GM19023 (cell line): ENCODE measurements at regions not wholly inside any gene's neighbourhood (a gene's known extent, or its start where the extent isn't known, plus 50 kb on each side); places are given as distances from the start of the nearest gene placed in this dataset.

Experiments
- ATAC-seq: cut with Tn5 transposase; IDR thresholded peaks from one replicate; pipeline ENCODE4 v1.9.1; 2021; ENCODE audit warnings: mild to moderate bottlenecking, moderate library complexity; ENCODE audit not compliant: unreplicated experiment

DNA sequence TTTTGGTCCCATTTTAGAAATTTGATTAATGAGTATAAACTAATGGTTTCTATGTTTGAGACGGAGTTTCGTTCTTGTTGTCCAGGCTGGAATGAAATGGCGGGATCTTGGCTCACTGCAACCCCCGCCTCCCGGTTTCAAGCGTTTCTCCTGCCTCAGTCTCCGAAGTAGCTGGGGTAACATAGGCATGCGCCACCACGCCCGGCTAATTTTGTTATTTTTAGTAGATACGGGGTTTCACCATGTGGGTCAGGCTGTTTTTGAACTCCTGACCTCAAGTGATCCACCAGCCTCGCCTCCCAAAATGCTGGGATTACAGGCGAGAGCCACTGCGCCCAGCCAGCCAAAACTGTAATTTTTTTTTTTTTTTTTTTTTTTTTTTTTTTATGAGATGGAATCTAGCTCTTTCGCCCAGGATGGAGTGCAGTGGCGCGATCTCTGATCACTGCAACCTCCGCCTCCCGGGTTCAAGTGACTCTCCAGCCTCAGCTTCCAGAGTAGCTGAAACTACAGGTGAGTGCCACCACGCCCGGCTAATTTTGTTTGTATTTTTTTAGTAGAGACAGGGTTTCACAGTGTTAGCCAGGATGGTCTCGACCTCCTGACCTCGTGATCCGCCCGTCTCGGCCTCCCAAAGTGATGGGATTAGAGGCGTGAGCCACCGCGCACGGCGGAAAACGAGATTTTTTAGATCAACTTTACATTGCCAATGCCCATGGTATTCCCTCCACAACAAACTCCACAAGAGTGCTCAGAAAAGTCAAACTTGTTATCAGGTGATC is 127.8 kb downstream of the HFE start:
- ATAC-seq = no peak

DNA sequence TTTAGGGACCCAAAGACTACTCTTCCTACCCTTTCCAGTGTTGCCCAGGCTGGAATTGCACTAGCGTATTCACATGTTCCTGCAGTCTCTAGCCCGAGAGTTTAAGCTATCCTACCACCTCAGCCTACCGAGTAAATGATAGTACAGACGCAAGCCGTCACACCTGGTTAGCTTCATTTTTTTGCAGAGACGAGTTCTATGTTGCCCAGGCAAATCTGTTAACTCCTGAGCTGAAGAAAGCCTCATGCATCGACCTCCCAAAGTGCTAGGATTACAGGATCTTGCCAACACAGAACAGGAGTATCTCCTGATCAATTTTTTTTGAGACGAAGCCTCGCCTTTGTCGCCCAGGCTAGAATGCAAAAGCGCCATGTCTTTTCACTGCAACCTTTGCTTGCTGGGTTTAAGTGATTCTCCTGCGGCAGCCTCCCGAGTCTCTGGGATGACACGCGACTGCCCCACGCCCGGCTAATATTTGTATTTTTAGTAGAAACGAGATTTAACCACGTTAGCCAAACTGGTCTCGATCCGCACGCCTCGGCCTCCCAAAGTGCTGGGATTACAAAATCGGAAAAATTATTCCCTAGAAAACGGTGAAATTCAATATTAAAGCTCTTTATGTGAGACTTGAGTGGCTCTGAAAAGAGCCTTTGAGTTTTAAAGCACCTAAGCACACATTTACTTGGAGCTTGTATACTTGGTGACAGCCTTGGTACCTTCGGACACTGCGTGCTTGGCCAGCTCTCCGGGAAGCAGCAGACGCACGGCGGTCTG is 128.5 kb downstream of the HFE start:
- ATAC-seq = no peak

DNA sequence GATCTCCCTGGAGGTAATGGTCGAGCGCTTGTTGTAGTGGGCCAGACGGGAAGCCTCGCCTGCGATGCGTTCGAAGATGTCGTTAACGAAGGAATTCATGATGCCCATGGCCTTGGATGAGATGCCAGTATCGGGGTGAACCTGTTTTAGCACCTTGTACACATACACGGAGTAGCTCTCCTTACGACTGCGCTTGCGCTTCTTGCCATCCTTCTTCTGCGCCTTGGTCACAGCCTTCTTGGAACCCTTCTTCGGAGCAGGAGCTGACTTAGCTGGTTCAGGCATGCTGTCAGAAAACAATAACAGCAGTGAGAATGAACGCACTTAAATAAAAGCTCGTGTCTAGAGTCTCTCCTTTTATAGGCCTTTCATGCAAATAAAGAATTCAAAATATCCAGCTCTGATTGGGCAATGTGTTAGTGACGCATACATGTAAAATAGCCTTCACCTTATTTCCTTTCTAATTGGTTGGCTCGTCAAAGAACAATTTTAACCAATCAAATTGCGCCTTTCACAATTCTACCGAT is 129.2 kb downstream of the HFE start:
- peak; percentile 73 for ATAC-seq

DNA sequence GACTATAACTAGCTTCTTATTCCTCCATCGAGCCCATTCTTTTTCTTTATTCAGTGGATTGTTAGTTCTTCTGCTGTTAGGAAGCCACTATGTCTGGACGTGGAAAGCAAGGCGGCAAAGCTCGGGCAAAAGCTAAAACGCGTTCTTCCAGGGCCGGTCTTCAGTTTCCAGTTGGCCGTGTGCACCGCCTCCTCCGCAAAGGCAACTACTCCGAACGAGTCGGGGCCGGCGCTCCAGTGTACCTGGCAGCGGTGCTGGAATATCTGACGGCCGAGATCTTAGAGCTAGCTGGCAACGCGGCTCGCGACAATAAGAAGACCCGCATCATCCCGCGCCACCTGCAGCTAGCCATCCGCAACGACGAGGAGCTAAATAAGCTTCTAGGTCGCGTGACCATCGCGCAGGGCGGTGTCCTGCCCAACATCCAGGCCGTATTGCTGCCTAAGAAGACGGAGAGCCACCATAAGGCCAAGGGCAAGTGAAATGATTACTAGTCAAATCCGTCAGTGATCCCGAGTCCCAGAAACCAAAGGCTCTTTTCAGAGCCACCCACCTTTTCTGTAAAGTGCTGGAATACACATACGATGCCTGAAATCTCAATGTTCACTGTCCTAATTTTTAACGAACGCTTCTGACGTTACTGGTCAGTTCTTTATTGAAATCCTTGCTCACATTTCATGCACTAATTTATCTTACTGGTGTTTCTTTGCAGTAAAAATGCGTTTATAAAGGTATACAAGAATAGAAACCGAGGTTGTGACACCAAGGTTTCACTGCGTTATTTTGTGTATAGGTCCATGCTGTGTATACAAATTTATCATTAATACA is 129.9 kb downstream of the HFE start:
- ATAC-seq = peak; percentile 47

GRCh38 chr6:26217714-26218075 is 130.5 kb downstream of the HFE start:
- ATAC-seq = no peak

DNA sequence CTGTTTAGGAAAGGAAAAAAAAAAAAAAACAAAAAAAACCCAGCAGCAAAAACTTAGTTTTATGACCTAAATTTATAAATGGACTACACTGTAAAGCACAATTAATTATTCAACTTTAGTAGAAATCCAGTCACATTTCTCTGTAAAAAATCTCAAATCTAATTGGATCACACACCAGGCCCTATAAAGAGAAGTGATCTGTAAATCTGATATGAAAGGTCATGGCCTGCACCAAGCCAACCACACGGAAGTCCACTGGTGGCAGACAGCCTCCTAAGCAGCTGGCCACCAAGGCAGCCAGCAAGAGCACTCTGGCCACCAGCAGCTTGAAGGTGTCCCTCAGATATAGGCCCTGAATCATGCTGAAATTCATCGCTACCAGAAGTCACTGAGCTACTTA is 131.6 kb downstream of the HFE start:
- ATAC-seq = no peak

GRCh38 chr6:26220145-26220970 is 133.1 kb downstream of the HFE start:
- no peak for ATAC-seq

GRCh38 chr6:26221186-26221585 is 134.0 kb downstream of the HFE start:
- no peak for ATAC-seq

DNA sequence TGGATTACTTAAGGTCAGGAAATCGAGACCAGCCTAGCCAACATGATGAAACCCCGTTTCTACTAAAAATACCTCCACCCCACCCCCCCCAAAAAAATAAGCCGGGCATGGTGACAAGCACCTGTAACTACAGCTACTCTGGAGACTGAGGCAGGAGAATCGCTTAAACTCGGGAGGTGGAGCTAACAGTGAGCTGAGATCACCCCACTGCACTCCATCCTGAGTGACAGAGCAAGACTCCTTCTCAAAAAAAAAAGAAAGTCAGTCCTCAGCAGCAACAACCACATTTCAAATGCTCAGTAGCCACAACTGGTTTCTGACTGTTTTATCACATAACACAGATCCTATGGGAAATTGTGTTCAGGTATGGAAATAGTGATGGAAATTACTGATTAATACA is 135.3 kb downstream of the HFE start:
- no peak for ATAC-seq

GRCh38 chr6:26223228-26223627 is 136.0 kb downstream of the HFE start:
- no peak for ATAC-seq

- ATAC-seq = peak; percentile 63
Measured at GRCh38 chr6:26223650-26224546, 136.7 kb downstream of the HFE start.

- ATAC-seq = no peak
Measured at GRCh38 chr6:26224547-26224912, 137.3 kb downstream of the HFE start.

DNA sequence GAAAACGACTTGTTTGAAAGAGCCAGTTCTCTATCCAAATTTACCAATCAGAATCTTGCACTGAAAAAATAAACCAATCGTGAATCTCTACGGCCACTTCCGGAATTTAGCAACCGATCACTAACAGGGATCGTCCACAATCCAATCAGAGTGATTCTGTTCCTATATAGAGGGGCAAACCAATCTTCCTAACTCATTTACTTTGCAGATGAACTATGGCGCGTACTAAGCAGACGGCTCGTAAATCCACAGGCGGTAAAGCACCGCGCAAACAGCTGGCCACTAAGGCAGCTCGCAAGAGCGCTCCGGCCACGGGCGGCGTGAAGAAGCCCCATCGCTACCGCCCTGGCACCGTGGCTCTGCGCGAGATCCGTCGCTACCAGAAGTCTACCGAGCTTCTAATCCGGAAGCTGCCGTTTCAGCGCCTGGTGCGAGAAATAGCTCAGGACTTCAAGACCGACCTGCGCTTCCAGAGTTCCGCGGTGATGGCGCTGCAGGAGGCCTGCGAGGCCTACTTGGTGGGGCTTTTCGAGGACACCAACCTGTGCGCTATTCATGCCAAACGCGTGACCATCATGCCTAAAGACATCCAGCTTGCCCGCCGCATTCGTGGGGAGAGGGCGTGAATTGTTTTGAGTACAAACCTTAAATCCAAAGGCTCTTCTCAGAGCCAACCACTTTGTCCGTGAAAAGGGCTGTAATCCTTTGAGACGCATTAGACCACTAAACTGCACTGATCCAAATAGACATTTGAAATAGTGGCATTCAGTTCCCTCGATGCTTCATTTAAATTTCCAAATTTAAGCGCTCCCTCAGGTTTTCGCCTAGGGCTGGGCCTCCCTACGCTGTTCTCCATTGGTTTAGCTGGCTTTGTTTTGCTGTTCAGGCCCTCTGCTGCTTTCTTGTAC is 138.0 kb downstream of the HFE start:
- ATAC-seq = no peak

DNA sequence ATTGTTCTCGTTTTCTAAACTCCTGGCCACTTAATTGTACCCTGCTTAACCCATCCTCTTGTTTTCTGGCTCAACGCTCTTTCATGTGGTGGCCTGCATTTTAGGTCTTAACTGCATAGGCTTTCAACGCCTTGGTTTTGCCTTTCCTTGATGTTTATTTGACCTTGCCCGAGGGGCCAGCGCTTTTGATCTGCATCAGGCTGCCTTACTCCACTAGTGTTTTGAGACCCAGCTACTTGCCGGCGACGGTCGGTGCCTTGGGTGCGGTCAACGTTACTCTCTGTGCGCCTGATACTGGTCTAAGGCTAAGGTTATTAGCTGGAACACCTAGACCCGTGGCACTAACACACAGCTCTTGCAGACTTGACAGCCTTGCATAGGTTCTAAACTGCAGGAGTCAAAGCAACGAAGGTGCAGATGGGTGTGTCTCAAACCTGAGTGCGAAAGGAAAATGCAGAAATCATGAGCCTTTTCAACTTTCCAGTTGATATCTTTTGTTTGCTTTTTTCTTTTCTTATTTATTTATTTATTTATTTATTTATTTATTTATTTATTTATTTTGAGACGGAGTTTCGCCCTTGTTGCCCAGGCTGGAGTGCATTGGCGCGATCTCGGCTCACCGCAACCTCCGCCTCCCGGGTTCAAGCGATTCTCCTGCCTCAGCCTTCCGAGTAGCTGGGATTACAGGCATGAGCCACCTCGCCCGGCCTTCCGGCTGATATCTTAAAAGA is 138.8 kb downstream of the HFE start:
- no peak for ATAC-seq

DNA sequence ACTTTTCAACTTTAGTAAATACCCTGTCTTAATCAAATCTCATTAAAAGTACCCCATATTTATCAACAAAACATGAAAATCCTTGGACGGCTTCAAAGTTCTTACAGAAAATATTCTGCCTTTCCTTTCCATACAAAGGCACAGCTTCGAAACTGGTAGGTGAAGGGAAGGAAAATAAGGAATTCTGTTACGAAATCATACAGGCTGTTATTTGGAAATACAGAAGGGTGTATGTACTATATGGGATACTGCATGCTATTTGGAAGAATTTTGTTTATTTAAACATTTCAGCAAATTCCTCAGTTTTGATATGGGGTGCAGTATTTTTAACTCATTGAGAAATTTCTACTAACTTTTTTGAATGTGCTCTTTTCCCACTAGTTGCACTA is 138.4 kb upstream of the BTN3A2 start:
- no peak for ATAC-seq

DNA sequence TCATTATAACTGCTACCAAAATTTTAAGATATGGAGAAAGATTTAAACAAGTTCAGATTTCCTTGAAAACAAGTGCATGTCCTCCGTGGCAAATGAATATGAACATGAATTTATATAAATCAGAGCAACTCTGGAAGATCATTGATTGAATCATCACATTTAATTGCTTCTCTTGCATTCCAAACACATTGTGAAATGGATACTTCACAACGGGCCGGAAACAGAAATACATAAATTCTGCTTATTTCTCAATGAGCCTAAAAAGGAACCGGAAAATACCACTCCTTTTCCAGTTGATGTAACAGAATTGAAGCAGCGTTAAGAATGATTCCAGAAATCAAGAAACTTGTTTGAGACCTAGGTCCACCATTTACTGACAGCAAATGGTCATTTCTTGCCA is 134.6 kb upstream of the BTN3A2 start:
- no peak for ATAC-seq

GRCh38 chr6:26231006-26231587 is 133.9 kb upstream of the BTN3A2 start:
- no peak for ATAC-seq
